22Rv1 (cell line): ENCODE measurements at regions not wholly inside any gene's neighbourhood (a gene's known extent, or its start where the extent isn't known, plus 50 kb on each side); places are given as distances from the start of the nearest gene placed in this dataset.

Experiments
- H3K27ac ChIP-seq: fragments of 450-650 bp; 2 replicates; pipeline ENCODE4 v1.5.1; 2017
- ZFX ChIP-seq: fragments of 450-650 bp; IDR thresholded peaks from 2 replicates; pipeline ENCODE4 v1.6.1; 2017; ENCODE audit warnings: antibody characterized with exemption, borderline replicate concordance
- TF ChIP-seq, protein P1 (sequence below): fragments of 450-650 bp; IDR thresholded peaks from 2 replicates; pipeline ENCODE4 v1.5.1; 2017; ENCODE audit warnings: mild to moderate bottlenecking

DNA sequence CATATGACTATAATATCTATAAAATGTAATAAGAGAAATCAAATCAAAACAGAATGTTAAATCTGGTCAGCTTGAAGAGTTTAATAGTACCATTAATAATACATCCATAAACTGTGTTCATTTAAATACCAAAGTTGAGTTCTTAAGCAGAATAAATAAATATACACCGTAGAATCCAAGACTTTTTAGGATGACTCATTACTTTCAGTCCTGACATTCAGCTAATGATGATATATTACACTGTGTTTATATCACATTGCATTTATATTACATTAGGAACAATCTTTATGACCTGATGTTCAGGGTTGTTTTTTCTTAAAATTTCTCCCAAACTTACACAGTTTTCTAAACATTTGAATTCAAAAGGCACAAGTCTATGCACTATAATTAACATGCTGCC, 331.3 kb downstream of the SS18 start:
- no peak overlapping the region for H3K27ac ChIP-seq
- TF ChIP-seq ZFX, result no peak
- TF ChIP-seq, protein P1, sequence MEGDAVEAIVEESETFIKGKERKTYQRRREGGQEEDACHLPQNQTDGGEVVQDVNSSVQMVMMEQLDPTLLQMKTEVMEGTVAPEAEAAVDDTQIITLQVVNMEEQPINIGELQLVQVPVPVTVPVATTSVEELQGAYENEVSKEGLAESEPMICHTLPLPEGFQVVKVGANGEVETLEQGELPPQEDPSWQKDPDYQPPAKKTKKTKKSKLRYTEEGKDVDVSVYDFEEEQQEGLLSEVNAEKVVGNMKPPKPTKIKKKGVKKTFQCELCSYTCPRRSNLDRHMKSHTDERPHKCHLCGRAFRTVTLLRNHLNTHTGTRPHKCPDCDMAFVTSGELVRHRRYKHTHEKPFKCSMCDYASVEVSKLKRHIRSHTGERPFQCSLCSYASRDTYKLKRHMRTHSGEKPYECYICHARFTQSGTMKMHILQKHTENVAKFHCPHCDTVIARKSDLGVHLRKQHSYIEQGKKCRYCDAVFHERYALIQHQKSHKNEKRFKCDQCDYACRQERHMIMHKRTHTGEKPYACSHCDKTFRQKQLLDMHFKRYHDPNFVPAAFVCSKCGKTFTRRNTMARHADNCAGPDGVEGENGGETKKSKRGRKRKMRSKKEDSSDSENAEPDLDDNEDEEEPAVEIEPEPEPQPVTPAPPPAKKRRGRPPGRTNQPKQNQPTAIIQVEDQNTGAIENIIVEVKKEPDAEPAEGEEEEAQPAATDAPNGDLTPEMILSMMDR, result no peak

GRCh38 chr18:25743646-25744151, 346.7 kb downstream of the SS18 start:
- no peak overlapping the region for H3K27ac ChIP-seq
- TF ChIP-seq, protein P1, result no peak
- TF ChIP-seq ZFX, result no peak

- TF ChIP-seq, protein P1, result no peak
- TF ChIP-seq ZFX, result no peak
- H3K27ac ChIP-seq, result no peak overlapping the region
Observed at GRCh38 chr18:25739376-25739775, 351.0 kb downstream of the SS18 start.

DNA sequence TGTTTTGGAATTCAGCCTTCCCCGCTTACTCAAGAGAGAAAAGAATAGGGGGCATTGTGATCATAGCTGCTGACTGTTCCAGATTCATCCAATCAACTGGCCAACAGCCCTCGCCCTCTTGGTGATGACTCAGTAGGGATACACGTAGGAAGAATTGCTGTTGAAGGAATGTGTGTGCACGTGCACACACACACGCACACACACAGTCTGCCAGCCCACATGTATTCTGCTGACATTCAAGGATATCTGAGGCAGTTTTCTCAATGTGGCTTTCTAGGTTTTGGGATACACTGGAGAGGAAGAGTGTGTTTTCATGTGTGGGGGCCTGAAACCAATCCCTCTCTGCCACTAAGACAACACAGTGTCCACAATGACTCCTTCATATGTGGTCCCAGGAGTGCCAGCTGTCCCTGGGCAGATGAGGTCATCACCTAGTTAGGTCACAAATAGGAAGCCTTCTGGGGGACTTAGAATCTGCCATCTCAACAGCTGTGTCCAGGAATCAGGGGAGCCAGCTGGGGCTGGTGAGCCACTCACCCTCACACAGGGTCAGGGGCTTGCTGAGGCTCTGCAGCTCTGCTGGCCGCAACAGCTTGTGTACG, 352.6 kb downstream of the SS18 start:
- TF ChIP-seq, protein P1, result no peak
- TF ChIP-seq ZFX, result no peak
- H3K27ac ChIP-seq, result no peak overlapping the region

DNA sequence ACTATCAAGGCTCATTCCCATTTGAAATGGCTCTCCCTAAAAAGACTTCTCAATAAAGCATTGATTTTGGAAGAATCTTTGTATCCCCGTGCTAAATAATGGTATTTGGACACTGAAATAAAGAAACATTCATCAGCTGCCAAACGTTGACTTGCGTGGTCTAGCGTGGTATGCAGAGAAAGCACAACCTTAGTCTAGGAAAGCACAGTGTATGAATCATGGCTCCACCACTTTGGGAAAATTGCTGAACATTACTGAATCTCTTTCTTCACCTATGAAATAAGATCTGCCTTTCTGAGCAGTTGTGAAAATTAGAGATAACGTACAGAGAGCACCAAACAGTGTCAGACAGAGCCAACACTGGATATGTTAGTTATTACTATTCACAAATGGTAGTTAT, 353.9 kb downstream of the SS18 start:
- H3K27ac ChIP-seq, result no peak overlapping the region
- TF ChIP-seq, protein P1, result no peak
- no peak for TF ChIP-seq ZFX

DNA sequence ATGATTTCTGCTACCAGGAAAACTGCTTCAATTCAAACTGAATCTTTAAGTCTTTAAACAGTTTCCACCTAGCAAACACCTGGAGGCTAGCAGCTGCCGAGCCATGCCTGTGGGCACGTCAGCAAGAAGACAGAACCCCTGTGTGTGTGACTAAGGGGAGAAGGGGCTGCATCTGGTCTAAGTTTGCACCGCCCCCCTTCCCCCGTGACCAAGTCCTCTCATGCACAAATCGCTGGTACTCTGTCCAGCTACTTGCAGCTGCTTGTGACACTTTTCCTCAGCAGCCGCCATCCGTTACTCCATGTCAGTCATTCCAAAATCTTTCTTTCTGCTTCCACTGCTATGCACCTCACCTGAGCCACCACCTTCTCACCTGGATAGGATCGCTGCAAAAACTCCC, 355.0 kb downstream of the SS18 start:
- H3K27ac ChIP-seq, result no peak overlapping the region
- TF ChIP-seq, protein P1, result no peak
- no peak for TF ChIP-seq ZFX

DNA sequence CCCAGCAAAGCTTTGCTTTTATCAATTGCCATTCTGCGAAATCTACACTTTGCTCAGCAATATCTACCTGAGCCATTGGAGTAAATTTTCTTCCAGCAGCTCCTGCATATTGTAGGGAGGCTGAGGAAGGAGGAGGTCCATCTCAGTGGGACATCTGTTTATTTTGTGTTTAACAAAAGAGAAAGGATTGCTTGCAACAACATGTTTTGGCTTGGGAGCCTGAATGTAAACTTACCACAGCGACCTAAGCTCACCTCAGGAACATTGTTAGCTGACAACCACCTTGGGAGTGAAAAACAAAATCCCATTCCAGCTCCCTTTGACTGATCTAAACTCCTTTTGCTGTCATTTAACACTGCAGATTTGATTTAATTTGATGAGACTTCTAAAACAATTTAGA, 356.1 kb downstream of the SS18 start:
- H3K27ac ChIP-seq, result no peak overlapping the region
- TF ChIP-seq ZFX, result no peak
- TF ChIP-seq, protein P1, result no peak
